AG04450 (cell line): ENCODE measurements at regions not wholly inside any gene's neighbourhood (a gene's known extent, or its start where the extent isn't known, plus 50 kb on each side); places are given as distances from the start of the nearest gene placed in this dataset.

ENCODE experiments used
- CTCF ChIA-PET: fragments of 300-600, 350-600 bp; formaldehyde crosslinking; extraction: SDS; loops from one replicate; lab custom pipeline; 2022; ENCODE audit warnings: antibody characterized with exemption, inconsistent platforms; lab: Charles Lee
- POLR2A ChIA-PET: fragments of 350-600 bp; formaldehyde crosslinking; extraction: SDS; loops from one replicate; lab custom pipeline; 2021; ENCODE audit warnings: antibody characterized with exemption, inconsistent platforms; lab: Yijun Ruan, JAX
- DNase-seq: peaks from one replicate; pipeline ENCODE4 v3.0.0-alpha.2; 2011; ENCODE audit warnings: low read depth, low spot score
- H3K27ac ChIP-seq: one replicate; pipeline ENCODE4 v1.5.1; 2012; ENCODE audit warnings: low read depth, low read length, control low read depth
- H3K27me3 ChIP-seq: one replicate; pipeline ENCODE4 v1.6.0; 2012; ENCODE audit warnings: low read length; ENCODE audit not compliant: control insufficient read depth, insufficient read depth
- H3K4me3 ChIP-seq: 2 replicates; pipeline ENCODE4 v1.5.1; 2011; ENCODE audit warnings: mild to moderate bottlenecking, low read depth, low read length, control low read depth
- H3K9me3 ChIP-seq: 2 replicates; pipeline ENCODE4 v1.5.1; 2012; ENCODE audit warnings: low read length; ENCODE audit not compliant: control insufficient read depth, insufficient read depth
- TF ChIP-seq, protein P1 (sequence below): IDR thresholded peaks from 2 replicates; pipeline ENCODE4 v1.5.1; 2011; ENCODE audit warnings: low read depth, low read length, control low read depth, inconsistent platforms

DNA sequence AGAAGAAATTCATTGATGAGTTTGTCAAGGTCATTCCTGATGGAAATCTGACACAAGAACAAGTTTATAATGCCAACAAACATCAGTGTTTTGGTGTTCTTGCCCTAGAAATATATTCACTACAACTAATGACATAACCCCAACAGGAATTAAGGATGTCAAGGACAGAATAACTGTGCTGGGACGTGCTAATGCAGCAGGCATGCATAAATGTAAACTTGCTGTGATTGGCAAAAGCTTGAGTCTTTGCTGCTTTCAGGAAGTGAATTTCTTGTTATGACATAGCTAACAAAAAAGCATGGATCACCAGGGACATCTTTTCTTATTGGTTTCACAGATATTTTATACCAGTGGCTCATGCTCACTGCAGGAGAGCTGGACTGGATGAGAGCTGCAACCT, 144.6 kb downstream of the KCTD12 start:
- TF ChIP-seq, protein P1, sequence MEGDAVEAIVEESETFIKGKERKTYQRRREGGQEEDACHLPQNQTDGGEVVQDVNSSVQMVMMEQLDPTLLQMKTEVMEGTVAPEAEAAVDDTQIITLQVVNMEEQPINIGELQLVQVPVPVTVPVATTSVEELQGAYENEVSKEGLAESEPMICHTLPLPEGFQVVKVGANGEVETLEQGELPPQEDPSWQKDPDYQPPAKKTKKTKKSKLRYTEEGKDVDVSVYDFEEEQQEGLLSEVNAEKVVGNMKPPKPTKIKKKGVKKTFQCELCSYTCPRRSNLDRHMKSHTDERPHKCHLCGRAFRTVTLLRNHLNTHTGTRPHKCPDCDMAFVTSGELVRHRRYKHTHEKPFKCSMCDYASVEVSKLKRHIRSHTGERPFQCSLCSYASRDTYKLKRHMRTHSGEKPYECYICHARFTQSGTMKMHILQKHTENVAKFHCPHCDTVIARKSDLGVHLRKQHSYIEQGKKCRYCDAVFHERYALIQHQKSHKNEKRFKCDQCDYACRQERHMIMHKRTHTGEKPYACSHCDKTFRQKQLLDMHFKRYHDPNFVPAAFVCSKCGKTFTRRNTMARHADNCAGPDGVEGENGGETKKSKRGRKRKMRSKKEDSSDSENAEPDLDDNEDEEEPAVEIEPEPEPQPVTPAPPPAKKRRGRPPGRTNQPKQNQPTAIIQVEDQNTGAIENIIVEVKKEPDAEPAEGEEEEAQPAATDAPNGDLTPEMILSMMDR = no peak
- DNase-seq = no peak
- no peaks in the 10 kb centered on the region for H3K27me3 ChIP-seq
- H3K9me3 ChIP-seq = no peaks in the 10 kb centered on the region; the same call in 1 of the 2 replicates
- H3K4me3 ChIP-seq = no peak overlapping the region
- CTCF ChIA-PET = no interaction called here
- POLR2A ChIA-PET = no interaction called here
- no peak overlapping the region for H3K27ac ChIP-seq

DNA sequence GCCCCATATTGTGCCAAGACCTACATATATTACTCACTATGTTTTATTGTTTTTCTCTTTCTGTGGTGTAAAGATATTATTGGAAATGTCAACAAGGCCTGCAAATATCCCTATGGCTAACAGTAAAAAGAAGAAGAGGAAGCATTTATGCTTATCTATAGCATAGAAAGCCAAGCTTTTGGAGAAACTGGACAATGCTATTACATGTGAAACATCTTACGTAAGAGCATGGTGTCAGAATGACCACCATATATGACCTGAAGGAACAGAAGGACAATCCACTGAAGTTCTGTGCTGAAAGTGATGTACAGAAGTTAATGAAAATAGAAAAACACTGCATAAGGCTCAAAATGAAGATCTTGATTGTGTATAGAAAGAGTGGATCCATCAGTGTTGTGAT, 145.2 kb downstream of the KCTD12 start:
- TF ChIP-seq, protein P1 = no peak
- Histone ChIP-seq H3K27ac (no peak overlapping the region), H3K4me3 (no peak overlapping the region), H3K9me3 (no peaks in the 10 kb centered on the region; the same call in 1 of the 2 replicates), H3K27me3 (no peaks in the 10 kb centered on the region)
- DNase-seq = no peak
- ChIA-PET CTCF (no interaction called here), POLR2A (no interaction called here)

DNA sequence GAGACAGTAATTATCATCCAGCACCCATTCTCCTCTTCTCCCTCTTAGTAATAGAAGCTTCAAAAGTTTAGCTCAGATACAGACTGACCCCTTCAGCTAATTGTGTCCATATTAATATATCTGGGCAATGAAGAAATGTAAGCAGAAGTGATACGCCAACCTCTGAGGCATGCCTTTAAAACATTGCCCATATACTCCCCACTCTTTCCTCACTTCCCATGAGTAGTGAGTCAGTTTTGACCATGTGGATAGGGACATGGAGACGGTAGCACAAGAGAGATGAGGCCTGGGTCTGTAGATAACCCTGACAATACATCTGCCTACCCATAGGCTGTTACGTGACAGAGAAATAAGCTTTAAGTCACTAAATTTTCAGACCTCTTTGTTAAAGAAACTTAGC, 147.6 kb downstream of the KCTD12 start:
- Histone ChIP-seq H3K9me3 (no peaks in the 10 kb centered on the region; the same call in 1 of the 2 replicates), H3K27ac (no peak overlapping the region), H3K4me3 (no peak overlapping the region), H3K27me3 (no peaks in the 10 kb centered on the region)
- CTCF ChIA-PET = interaction anchor here (0.6 to 0.9 kb wide), 2 partner anchors 70 to 84 kb away, joined by 3 read pairs; no protein-coding TSS in a partner anchor
- TF ChIP-seq, protein P1 = no peak
- POLR2A ChIA-PET = no interaction called here
- DNase-seq = no peak

DNA sequence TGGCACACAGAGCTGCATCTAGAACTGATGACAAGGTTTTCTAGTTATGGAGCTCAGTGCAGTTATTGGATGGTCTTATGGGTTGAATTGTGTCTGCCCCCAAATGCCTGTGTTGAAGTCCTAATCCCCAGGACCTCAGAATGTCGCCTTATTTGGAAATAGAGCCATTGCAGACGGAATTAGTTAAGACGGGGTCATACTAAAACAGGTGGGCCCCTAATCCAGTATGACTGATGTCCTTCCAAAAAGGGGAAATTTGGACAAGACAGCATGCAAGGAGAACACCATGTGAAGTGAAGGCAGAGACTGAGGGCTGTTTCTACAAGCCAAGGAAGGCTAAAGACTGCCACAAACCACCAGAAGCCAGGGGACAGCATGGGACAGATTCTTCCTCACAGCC, 148.7 kb downstream of the KCTD12 start:
- ChIA-PET CTCF (no interaction called here), POLR2A (no interaction called here)
- H3K9me3 ChIP-seq = no peaks in the 10 kb centered on the region; the same call in 1 of the 2 replicates
- TF ChIP-seq, protein P1 = no peak
- H3K4me3 ChIP-seq = no peak overlapping the region
- no peak overlapping the region for H3K27ac ChIP-seq
- DNase-seq = no peak
- H3K27me3 ChIP-seq = no peaks in the 10 kb centered on the region

DNA sequence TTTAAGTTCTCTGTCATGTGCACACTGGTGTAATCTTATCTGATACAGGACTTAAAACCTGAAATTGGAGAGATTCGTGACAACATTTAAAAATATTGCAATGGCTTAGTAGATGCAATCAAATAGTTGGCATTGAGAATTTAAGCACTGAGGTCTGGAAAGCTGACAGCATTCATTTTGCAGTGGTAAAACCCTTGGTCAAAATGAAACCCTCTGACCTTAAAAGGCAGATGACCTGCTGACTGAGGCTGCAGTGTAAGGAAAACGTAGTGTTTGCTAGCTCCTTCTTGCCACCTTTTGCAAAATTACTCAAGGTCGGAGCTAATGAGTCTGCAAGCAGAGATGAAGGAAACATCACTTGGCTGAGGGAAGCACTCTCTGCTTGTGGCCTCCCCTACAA, 150.6 kb downstream of the KCTD12 start:
- no peak for DNase-seq
- TF ChIP-seq, protein P1 = no peak
- H3K27me3 ChIP-seq = no peaks in the 10 kb centered on the region
- H3K27ac ChIP-seq = no peak overlapping the region
- no peak overlapping the region for H3K4me3 ChIP-seq
- no peaks in the 10 kb centered on the region for H3K9me3 ChIP-seq
- ChIA-PET CTCF (no interaction called here), POLR2A (no interaction called here)
